A549 (cell line): ENCODE measurements at regions not wholly inside any gene's neighbourhood (a gene's known extent, or its start where the extent isn't known, plus 50 kb on each side); places are given as distances from the start of the nearest gene placed in this dataset.

Experiments used
- ATAC-seq, 2 experiments: fragments of 200-7000 bp in 1 of 2; fragments of >200 bp in 1 of 2; cut with Nextera tagmentation in 1 of 2; cut with Tn5 transposase in 1 of 2; 3 replicates each; pipeline versions ENCODE4 v1.8.0 to v1.9.1; 2018 to 2020; ENCODE audit warnings: mild to moderate bottlenecking in 1 of 2, moderate library complexity in 1 of 2
- CTCF ChIA-PET: fragments of 300-600 bp; sonication (Branson Sonifier 250); formaldehyde crosslinking; extraction: SDS; loops from one replicate; lab custom pipeline; 2021; ENCODE audit warnings: antibody characterized with exemption, inconsistent platforms; lab: Yijun Ruan, JAX
- POLR2A ChIA-PET: fragments of 350-600 bp; formaldehyde crosslinking; extraction: SDS; loops from one replicate; lab custom pipeline; 2021; ENCODE audit warnings: antibody characterized with exemption, inconsistent platforms; lab: Yijun Ruan, JAX
- DNase-seq, 2 experiments: peaks; one replicate each; pipeline versions ENCODE4 v3.0.0 to v3.0.0-alpha.2; 2011 to 2016; ENCODE audit warnings: low read depth in 1 of 2, low spot score in 1 of 2
- FAIRE-seq: peaks from 2 replicates; lab custom pipeline; 2011; peaks lifted over from hg19 to GRCh38; lab: Jason Lieb, UNC
- H3K27ac ChIP-seq, 2 experiments: fragments of >200 bp; sonication (Bioruptor Twin); formaldehyde crosslinking; 3 replicates each; pipeline ENCODE4 v1.5.1; 2016 to 2017
- H3K4me1 ChIP-seq: fragments of >200 bp; sonication (Bioruptor Twin); formaldehyde crosslinking; 3 replicates; pipeline ENCODE4 v1.6.1; 2016
- H3K4me2 ChIP-seq: fragments of >200 bp; sonication (Bioruptor Twin); formaldehyde crosslinking; 3 replicates; pipeline ENCODE4 v1.6.1; 2016
- H3K4me3 ChIP-seq: fragments of >200 bp; sonication (Bioruptor Twin); formaldehyde crosslinking; 3 replicates; pipeline ENCODE4 v1.5.1; 2016
- H3K9me3 ChIP-seq: fragments of >200 bp; sonication (Bioruptor Twin); formaldehyde crosslinking; 3 replicates; pipeline ENCODE4 v1.6.1; 2016
- ATOH8 ChIP-seq: fragments of 250-450 bp; sonication (Bioruptor Pico); IDR thresholded peaks from 2 replicates; pipeline ENCODE4 v1.5.0; 2020; ENCODE audit warnings: low read depth, mild to moderate bottlenecking, moderate library complexity
- CEBPB ChIP-seq, 2 experiments: fragments of >200 bp in 1 of 2; sonication (Bioruptor Twin) in 1 of 2; formaldehyde crosslinking in 1 of 2; IDR thresholded peaks; 2 replicates each; pipeline ENCODE4 v1.6.1; 2012 to 2016
- EHF ChIP-seq: fragments of 250-450 bp; sonication (Bioruptor Pico); IDR thresholded peaks from 2 replicates; pipeline ENCODE4 v1.5.0; 2020; ENCODE audit warnings: mild to moderate bottlenecking
- ESRRA ChIP-seq: fragments of 150-350 bp; IDR thresholded peaks from 2 replicates; pipeline ENCODE4 v1.6.1; 2014; ENCODE audit warnings: mild to moderate bottlenecking, low read length, borderline replicate concordance
- FOSL2 ChIP-seq, 2 experiments: fragments of 450-650 bp in 1 of 2; fragments of >200 bp in 1 of 2; sonication (Bioruptor Twin) in 1 of 2; formaldehyde crosslinking; IDR thresholded peaks; 2 replicates each; pipeline versions ENCODE4 v1.5.0 to v1.6.1; 2016 to 2020; ENCODE audit warnings: mild to moderate bottlenecking in 1 of 2, moderate library complexity in 1 of 2
- GATA3 ChIP-seq: IDR thresholded peaks from 2 replicates; pipeline ENCODE4 v1.6.1; 2012; ENCODE audit warnings: borderline replicate concordance
- HOXA7 ChIP-seq: fragments of 250-450 bp; sonication (Bioruptor Pico); IDR thresholded peaks from 2 replicates; pipeline ENCODE4 v1.5.0; 2020; ENCODE audit warnings: mild to moderate bottlenecking, moderate library complexity
- KDM5A ChIP-seq: fragments of 200-600 bp; sonication (generic); IDR thresholded peaks from 2 replicates; pipeline ENCODE4 v1.6.1; 2016; ENCODE audit warnings: antibody characterized with exemption, mild to moderate bottlenecking
- NFE2L2 ChIP-seq: fragments of 150-350 bp; conservative IDR thresholded peaks from 2 replicates; pipeline ENCODE4 v1.6.1; 2014; ENCODE audit warnings: low read length
- PHF8 ChIP-seq: fragments of 200-600 bp; sonication (generic); IDR thresholded peaks from 2 replicates; pipeline ENCODE4 v1.6.1; 2016; ENCODE audit warnings: low read depth, mild to moderate bottlenecking, antibody characterized with exemption, moderate library complexity, borderline replicate concordance
- RAD21 ChIP-seq, 2 experiments: fragments of >200 bp in 1 of 2; sonication (Bioruptor Twin) in 1 of 2; formaldehyde crosslinking in 1 of 2; IDR thresholded peaks in 1 of 2; conservative IDR thresholded peaks in 1 of 2; 2 replicates in 1 of 2; 3 replicates in 1 of 2; pipeline ENCODE4 v1.6.1; 2012 to 2018; ENCODE audit warnings: inconsistent platforms in 1 of 2
- RARB ChIP-seq: fragments of 250-450 bp; sonication (Bioruptor Pico); IDR thresholded peaks from 2 replicates; pipeline ENCODE4 v1.8.0; 2021; ENCODE audit warnings: mild to moderate bottlenecking, moderate library complexity
- REST ChIP-seq: fragments of 200-600 bp; sonication (generic); IDR thresholded peaks from 2 replicates; pipeline ENCODE4 v1.6.1; 2016; ENCODE audit warnings: antibody characterized with exemption, mild to moderate bottlenecking, moderate library complexity
- TFCP2L1 ChIP-seq: fragments of 250-450 bp; sonication (Bioruptor Pico); IDR thresholded peaks from 2 replicates; pipeline ENCODE4 v1.5.0; 2021; ENCODE audit warnings: mild to moderate bottlenecking
- ZNF302 ChIP-seq: fragments of 250-450 bp; sonication (Bioruptor Pico); IDR thresholded peaks from 2 replicates; pipeline ENCODE4 v1.9.0; 2021; ENCODE audit warnings: inconsistent platforms, mild to moderate bottlenecking, moderate library complexity
- WGBS: methylation state at CpG from one replicate; pipeline ENCODE4 v1.1.6; 2017; ENCODE audit errors: missing lambda C conversion rate; 5-methylcytosine and 5-hydroxymethylcytosine counted together
- TF ChIP-seq, protein P1 (sequence below): fragments of 150-350 bp; IDR thresholded peaks from 2 replicates; pipeline ENCODE4 v1.6.1; 2014; ENCODE audit warnings: low read depth, mild to moderate bottlenecking, low read length
- TF ChIP-seq, protein P2 (sequence below): fragments of >200 bp; sonication (Bioruptor Twin); formaldehyde crosslinking; IDR thresholded peaks from 3 replicates; pipeline ENCODE4 v1.6.1; 2016
- TF ChIP-seq, protein P3 (sequence below): fragments of 450-650 bp; IDR thresholded peaks from 2 replicates; pipeline ENCODE4 v1.6.1; 2014; ENCODE audit warnings: antibody characterized with exemption

GRCh38 chr20:11851646-11852045 is 66.0 kb upstream of the BTBD3 start:
- TF ChIP-seq ZNF302 (CRISPR knock-in tag) (no peak), TFCP2L1 (CRISPR knock-in tag) (no peak), RAD21 (conservative IDR thresholded peaks at IDR 0.05 in 1 of 2, IDR thresholded peaks at IDR 0.05 in 1 of 2) (no peak), HOXA7 (CRISPR knock-in tag) (no peak), ATOH8 (CRISPR knock-in tag) (no peak), EHF (CRISPR knock-in tag) (no peak), RARB (CRISPR knock-in tag) (no peak), REST (no peak), ESRRA (no peak), KDM5A (no peak), FOSL2 (IDR thresholded peaks at IDR 0.05) (no peak), FOSL2 (CRISPR knock-in tag; IDR thresholded peaks at IDR 0.05) (no peak), NFE2L2 (no peak)
- TF ChIP-seq, protein P1, sequence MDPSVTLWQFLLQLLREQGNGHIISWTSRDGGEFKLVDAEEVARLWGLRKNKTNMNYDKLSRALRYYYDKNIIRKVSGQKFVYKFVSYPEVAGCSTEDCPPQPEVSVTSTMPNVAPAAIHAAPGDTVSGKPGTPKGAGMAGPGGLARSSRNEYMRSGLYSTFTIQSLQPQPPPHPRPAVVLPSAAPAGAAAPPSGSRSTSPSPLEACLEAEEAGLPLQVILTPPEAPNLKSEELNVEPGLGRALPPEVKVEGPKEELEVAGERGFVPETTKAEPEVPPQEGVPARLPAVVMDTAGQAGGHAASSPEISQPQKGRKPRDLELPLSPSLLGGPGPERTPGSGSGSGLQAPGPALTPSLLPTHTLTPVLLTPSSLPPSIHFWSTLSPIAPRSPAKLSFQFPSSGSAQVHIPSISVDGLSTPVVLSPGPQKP, result no peak
- TF ChIP-seq, protein P2, sequence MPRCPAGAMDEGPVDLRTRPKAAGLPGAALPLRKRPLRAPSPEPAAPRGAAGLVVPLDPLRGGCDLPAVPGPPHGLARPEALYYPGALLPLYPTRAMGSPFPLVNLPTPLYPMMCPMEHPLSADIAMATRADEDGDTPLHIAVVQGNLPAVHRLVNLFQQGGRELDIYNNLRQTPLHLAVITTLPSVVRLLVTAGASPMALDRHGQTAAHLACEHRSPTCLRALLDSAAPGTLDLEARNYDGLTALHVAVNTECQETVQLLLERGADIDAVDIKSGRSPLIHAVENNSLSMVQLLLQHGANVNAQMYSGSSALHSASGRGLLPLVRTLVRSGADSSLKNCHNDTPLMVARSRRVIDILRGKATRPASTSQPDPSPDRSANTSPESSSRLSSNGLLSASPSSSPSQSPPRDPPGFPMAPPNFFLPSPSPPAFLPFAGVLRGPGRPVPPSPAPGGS, result no peak
- TF ChIP-seq, protein P3, sequence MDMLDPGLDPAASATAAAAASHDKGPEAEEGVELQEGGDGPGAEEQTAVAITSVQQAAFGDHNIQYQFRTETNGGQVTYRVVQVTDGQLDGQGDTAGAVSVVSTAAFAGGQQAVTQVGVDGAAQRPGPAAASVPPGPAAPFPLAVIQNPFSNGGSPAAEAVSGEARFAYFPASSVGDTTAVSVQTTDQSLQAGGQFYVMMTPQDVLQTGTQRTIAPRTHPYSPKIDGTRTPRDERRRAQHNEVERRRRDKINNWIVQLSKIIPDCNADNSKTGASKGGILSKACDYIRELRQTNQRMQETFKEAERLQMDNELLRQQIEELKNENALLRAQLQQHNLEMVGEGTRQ, result no peak
- FAIRE-seq (no peak), DNase-seq (no peak), ATAC-seq (no peak)
- Histone ChIP-seq H3K27ac (no peak overlapping the region), H3K9me3 (no peaks in the 10 kb centered on the region), H3K4me1 (peaks cover 12% of the 10 kb centered on the region; the same call in 1 of the 3 replicates), H3K4me3 (no peak overlapping the region), H3K4me2 (no peak overlapping the region)
- 91% methylated on average over 1 of the region's 1 CpG for WGBS
- POLR2A ChIA-PET, result no interaction called here
- CTCF ChIA-PET, result interaction anchor here (0.7 to 1.2 kb wide), 2 partner anchors 239 to 272 kb away, joined by 3 read pairs; no protein-coding TSS in a partner anchor

- no peak overlapping the region for H3K4me3 ChIP-seq
- no peak for DNase-seq
- ChIA-PET POLR2A (no interaction called here), CTCF (interaction anchor here (1.2 kb wide), 1 partner anchor 272 kb away, joined by 3 read pairs; no protein-coding TSS in a partner anchor)
- no peak for FAIRE-seq
- no peaks in the 10 kb centered on the region for H3K9me3 ChIP-seq
- WGBS, result 49% methylated on average over 2 of the region's 2 CpGs
- no peak for TF ChIP-seq PHF8
- TF ChIP-seq CEBPB (IDR thresholded peaks at IDR 0.05), result no peak
- no peak for TF ChIP-seq GATA3
- no peak overlapping the region for H3K27ac ChIP-seq
- H3K4me1 ChIP-seq, result peaks cover 12% of the 10 kb centered on the region; the same call in 1 of the 3 replicates
- no peak for ATAC-seq
- H3K4me2 ChIP-seq, result no peak overlapping the region
Measured at GRCh38 chr20:11852189-11852588, 65.5 kb upstream of the BTBD3 start.
